Left lung (tissue), 4 donors: ENCODE measurements at regions not wholly inside any gene's neighbourhood (a gene's known extent, or its start where the extent isn't known, plus 50 kb on each side); places are given as distances from the start of the nearest gene placed in this dataset.

Experiments
- ATAC-seq: fragments of 200-7000 bp; cut with Tn5 transposase; one replicate; pipeline ENCODE4 v1.9.1; 2020; ENCODE audit warnings: moderate library complexity
- DNase-seq, 4 donors: peaks; one replicate each; pipeline ENCODE4 v3.0.0-alpha.2; 2013 to 2020
- H3K27ac ChIP-seq, 2 donors: fragments of 200-600 bp; sonication (generic) in 1 of 2; one replicate each; pipeline versions ENCODE4 v1.5.0 to v1.8.0; 2020 to 2021
- H3K27me3 ChIP-seq, 2 donors: fragments of 200-600 bp; sonication (generic) in 1 of 2; one replicate each; pipeline versions ENCODE4 v1.5.0 to v1.8.0; 2020 to 2021
- H3K36me3 ChIP-seq, 2 donors: fragments of 200-600 bp; sonication (generic) in 1 of 2; one replicate each; pipeline versions ENCODE4 v1.5.0 to v1.8.0; 2020 to 2021
- H3K4me1 ChIP-seq, 2 donors: fragments of 200-600 bp; one replicate each; pipeline ENCODE4 v1.8.0; 2021
- H3K4me3 ChIP-seq, 2 donors: fragments of 200-600 bp; sonication (generic) in 1 of 2; one replicate each; pipeline versions ENCODE4 v1.5.0 to v1.8.0; 2020 to 2021; ENCODE audit warnings: mild to moderate bottlenecking in 1 of 2
- H3K9me3 ChIP-seq, 2 donors: fragments of 200-600 bp; sonication (generic) in 1 of 2; one replicate each; pipeline versions ENCODE4 v1.5.0 to v1.8.0; 2020 to 2021
- intact Hi-C, 2 donors: fragments of 100-400 bp; cut with DNase I; formaldehyde crosslinking; loops; one replicate each; pipeline versions ENCODE4 v1.11.2 to v1.14.2; 2022
- TF ChIP-seq, protein P1 (sequence below), 2 donors: fragments of 200-600 bp; sonication (generic) in 1 of 2; IDR thresholded peaks; one replicate each; pipeline versions ENCODE4 v1.5.0 to v1.8.0; 2021; ENCODE audit warnings: antibody characterized with exemption in 2 of 2
- donor health status: DM: no; HTN: yes; CAD: no.
- donor health status: DM: no; HTN: no; CAD: no.

GRCh38 chr9:81877047-81877446 is 51.2 kb upstream of the SPATA31D4 start:
- H3K36me3 ChIP-seq, result no peaks in the 10 kb centered on the region
- intact Hi-C loops, result no loop called here

More at GRCh38 chr9:81877047-81877446, 51.2 kb upstream of the SPATA31D4 start:
- ATAC-seq (no peak), DNase-seq (peak in 1 of 4 donors; percentile 32)
- no peak overlapping the region for H3K4me3 ChIP-seq
- no peaks in the 10 kb centered on the region for H3K27me3 ChIP-seq
- H3K4me1 ChIP-seq, result no peaks in the 10 kb centered on the region
- TF ChIP-seq, protein P1, sequence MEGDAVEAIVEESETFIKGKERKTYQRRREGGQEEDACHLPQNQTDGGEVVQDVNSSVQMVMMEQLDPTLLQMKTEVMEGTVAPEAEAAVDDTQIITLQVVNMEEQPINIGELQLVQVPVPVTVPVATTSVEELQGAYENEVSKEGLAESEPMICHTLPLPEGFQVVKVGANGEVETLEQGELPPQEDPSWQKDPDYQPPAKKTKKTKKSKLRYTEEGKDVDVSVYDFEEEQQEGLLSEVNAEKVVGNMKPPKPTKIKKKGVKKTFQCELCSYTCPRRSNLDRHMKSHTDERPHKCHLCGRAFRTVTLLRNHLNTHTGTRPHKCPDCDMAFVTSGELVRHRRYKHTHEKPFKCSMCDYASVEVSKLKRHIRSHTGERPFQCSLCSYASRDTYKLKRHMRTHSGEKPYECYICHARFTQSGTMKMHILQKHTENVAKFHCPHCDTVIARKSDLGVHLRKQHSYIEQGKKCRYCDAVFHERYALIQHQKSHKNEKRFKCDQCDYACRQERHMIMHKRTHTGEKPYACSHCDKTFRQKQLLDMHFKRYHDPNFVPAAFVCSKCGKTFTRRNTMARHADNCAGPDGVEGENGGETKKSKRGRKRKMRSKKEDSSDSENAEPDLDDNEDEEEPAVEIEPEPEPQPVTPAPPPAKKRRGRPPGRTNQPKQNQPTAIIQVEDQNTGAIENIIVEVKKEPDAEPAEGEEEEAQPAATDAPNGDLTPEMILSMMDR (IDR thresholded peaks at IDR 0.05), result no peak
- H3K27ac ChIP-seq, result no peak overlapping the region
- no peaks in the 10 kb centered on the region for H3K9me3 ChIP-seq
